Muscle of leg (tissue), 3 donors: ENCODE measurements at regions not wholly inside any gene's neighbourhood (a gene's known extent, or its start where the extent isn't known, plus 50 kb on each side); places are given as distances from the start of the nearest gene placed in this dataset.
"Not testable (repeated sequence)": the region's sequence is repeated elsewhere in the genome, so short reads cannot be mapped to it uniquely, and the experiment has no call there.

Source experiments
- DNase-seq: peaks from one replicate; pipeline ENCODE4 v3.0.0; 2013
- H3K27ac ChIP-seq: one replicate; pipeline ENCODE4 v1.5.1; 2013; ENCODE audit warnings: mild to moderate bottlenecking, low read length, control low read depth
- H3K27me3 ChIP-seq: one replicate; pipeline ENCODE4 v1.6.1; 2013; ENCODE audit warnings: low read length; ENCODE audit not compliant: control insufficient read depth, insufficient read depth
- H3K36me3 ChIP-seq: one replicate; pipeline ENCODE4 v1.6.1; 2013; ENCODE audit warnings: low read length; ENCODE audit not compliant: control insufficient read depth, insufficient read depth
- H3K4me1 ChIP-seq: one replicate; pipeline ENCODE4 v1.6.1; 2013; ENCODE audit warnings: low read length; ENCODE audit not compliant: control insufficient read depth, insufficient read depth
- H3K4me3 ChIP-seq: one replicate; pipeline ENCODE4 v1.5.1; 2013; ENCODE audit warnings: low read length, control low read depth
- H3K9me3 ChIP-seq: replicated peaks from 2 replicates; pipeline ENCODE4 v1.6.1; 2013; ENCODE audit warnings: low read depth, low read length; ENCODE audit not compliant: control insufficient read depth
- WGBS: methylation state at CpG from one replicate; pipeline ENCODE4 v1.1.5; 2013; ENCODE audit warnings: missing lambda C conversion rate; ENCODE audit not compliant: insufficient coverage; 5-methylcytosine and 5-hydroxymethylcytosine counted together

GRCh38 chr5:110985882-110986281, 85.6 kb upstream of the TSLP start:
- WGBS, result 75% methylated on average over 19 of the region's 19 CpGs
- DNase-seq, H3K9me3 ChIP-seq, H3K4me1 ChIP-seq, H3K4me3 ChIP-seq, H3K27me3 ChIP-seq, H3K27ac ChIP-seq, H3K36me3 ChIP-seq: not testable (repeated sequence)

GRCh38 chr5:110987573-110987972, 83.9 kb upstream of the TSLP start:
- H3K4me3 ChIP-seq, DNase-seq, H3K9me3 ChIP-seq, H3K27ac ChIP-seq, H3K27me3 ChIP-seq, H3K4me1 ChIP-seq, H3K36me3 ChIP-seq: not testable (repeated sequence)
- WGBS, result no CpG with 5 or more reads among the region's 3 CpGs

GRCh38 chr5:110996742-110997141, 74.8 kb upstream of the TSLP start:
- Histone ChIP-seq H3K4me3 (no peak overlapping the region), H3K4me1 (no peaks in the 10 kb centered on the region), H3K36me3 (no peaks in the 10 kb centered on the region), H3K27ac (no peak overlapping the region), H3K27me3 (no peaks in the 10 kb centered on the region), H3K9me3 (no peaks in the 10 kb centered on the region)
- DNase-seq, result no peak
- WGBS, result 100% methylated on average over 1 of the region's 2 CpGs

GRCh38 chr5:111002036-111002435, 69.5 kb upstream of the TSLP start:
- H3K36me3 ChIP-seq, result no peaks in the 10 kb centered on the region
- DNase-seq, result no peak
- H3K27me3 ChIP-seq, result no peaks in the 10 kb centered on the region
- no peaks in the 10 kb centered on the region for H3K4me1 ChIP-seq
- H3K4me3 ChIP-seq, result no peak overlapping the region
- H3K9me3 ChIP-seq, result no peaks in the 10 kb centered on the region
- WGBS, result no CpG with 5 or more reads among the region's 3 CpGs
- no peak overlapping the region for H3K27ac ChIP-seq

- Histone ChIP-seq H3K4me1 (no peaks in the 10 kb centered on the region), H3K27ac (no peak overlapping the region), H3K27me3 (no peaks in the 10 kb centered on the region), H3K4me3 (no peak overlapping the region), H3K9me3 (no peaks in the 10 kb centered on the region), H3K36me3 (no peaks in the 10 kb centered on the region)
- no peak for DNase-seq
- no CpG with 5 or more reads among the region's 1 CpG for WGBS
These were observed 67.9 kb upstream of the TSLP start for GRCh38 chr5:111003623-111004022.

GRCh38 chr5:111004291-111004690, 67.2 kb upstream of the TSLP start:
- WGBS, result 80% methylated on average over 6 of the region's 9 CpGs
- Histone ChIP-seq H3K4me1 (no peaks in the 10 kb centered on the region), H3K9me3 (no peaks in the 10 kb centered on the region), H3K27me3 (no peaks in the 10 kb centered on the region), H3K27ac (no peak overlapping the region), H3K36me3 (no peaks in the 10 kb centered on the region), H3K4me3 (no peak overlapping the region)
- no peak for DNase-seq

GRCh38 chr5:111010783-111011182, 60.7 kb upstream of the TSLP start:
- Histone ChIP-seq H3K4me3 (no peak overlapping the region), H3K36me3 (no peaks in the 10 kb centered on the region), H3K4me1 (no peaks in the 10 kb centered on the region), H3K27ac (no peak overlapping the region), H3K9me3 (no peaks in the 10 kb centered on the region), H3K27me3 (no peaks in the 10 kb centered on the region)
- no CpG with 5 or more reads among the region's 2 CpGs for WGBS
- DNase-seq, result no peak

GRCh38 chr5:111013011-111013410, 58.5 kb upstream of the TSLP start:
- Histone ChIP-seq H3K36me3 (no peaks in the 10 kb centered on the region), H3K9me3 (no peaks in the 10 kb centered on the region), H3K27me3 (no peaks in the 10 kb centered on the region), H3K4me1 (no peaks in the 10 kb centered on the region), H3K27ac (no peak overlapping the region), H3K4me3 (no peak overlapping the region)
- DNase-seq, result no peak
- WGBS, result no CpG with 5 or more reads among the region's 1 CpG

- H3K4me1 ChIP-seq, result no peaks in the 10 kb centered on the region
- H3K27me3 ChIP-seq, result no peaks in the 10 kb centered on the region
- no peak for DNase-seq
- no peaks in the 10 kb centered on the region for H3K36me3 ChIP-seq
- 90% methylated on average over 2 of the region's 3 CpGs for WGBS
- H3K9me3 ChIP-seq, result no peaks in the 10 kb centered on the region
- H3K4me3 ChIP-seq, result no peak overlapping the region
- H3K27ac ChIP-seq, result no peak overlapping the region
These were observed 54.7 kb upstream of the TSLP start for GRCh38 chr5:111016801-111017200.

GRCh38 chr5:111017731-111018130, 53.8 kb upstream of the TSLP start:
- H3K4me1 ChIP-seq, result no peaks in the 10 kb centered on the region
- H3K9me3 ChIP-seq, result no peaks in the 10 kb centered on the region
- H3K4me3 ChIP-seq, result no peak overlapping the region
- H3K36me3 ChIP-seq, result no peaks in the 10 kb centered on the region
- DNase-seq, result no peak
- WGBS, result no CpG with 5 or more reads among the region's 1 CpG
- no peak overlapping the region for H3K27ac ChIP-seq
- H3K27me3 ChIP-seq, result no peaks in the 10 kb centered on the region
